ENCODE measurements at regions not wholly inside any gene's neighbourhood (a gene's known extent, or its start where the extent isn't known, plus 50 kb on each side); places are given as distances from the start of the nearest gene placed in this dataset.
"Not testable (repeated sequence)": the region's sequence is repeated elsewhere in the genome, so short reads cannot be mapped to it uniquely, and the experiment has no call there.

DNA sequence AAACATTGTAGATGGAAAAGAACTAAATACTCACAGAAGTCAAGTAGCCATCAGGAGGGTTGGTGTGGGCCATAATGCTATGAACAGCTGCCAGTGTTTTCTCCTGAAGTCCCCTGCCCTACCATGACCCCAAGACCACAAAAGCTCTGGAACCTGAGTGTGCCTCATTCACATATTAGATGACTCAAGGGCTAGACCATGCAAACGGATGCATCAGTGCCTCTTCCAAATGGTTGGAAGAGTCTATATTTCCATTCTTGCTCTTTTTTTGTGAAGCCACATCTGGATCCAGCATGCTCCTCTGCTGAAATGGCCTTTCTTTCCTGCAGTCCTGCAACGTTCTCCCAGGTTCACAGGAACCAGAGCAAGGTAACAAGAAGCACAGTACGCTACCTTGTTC, 136.6 kb upstream of the EPB41L4A start:
- Histone ChIP-seq H3K9me3 (no peaks in the 10 kb centered on the region), H3K36me3 (ENCODE audit: insufficient read depth in 1 of 2, low read depth in 1 of 2) (no peaks in the 10 kb centered on the region), H3K27me3 (ENCODE audit: insufficient read depth in 3 of 3, low read length in 2 of 3) (no peaks in the 10 kb centered on the region), H3K27ac (no peak overlapping the region), H3K4me1 (no peaks in the 10 kb centered on the region), H3K4me3 (no peak overlapping the region)
- intact Hi-C loops (cut with DNase I), result loop anchor here in 1 of 2 donors (10.0 kb wide), 2 partner anchors 369 to 1049 kb away; partner anchors contain the start of gene REEP5
- DNase-seq (no peak), ATAC-seq (no peak)
- 55 to 60% (median 57%) methylated on average over 3 of the region's 3 CpGs for WGBS, 3 donors
- TF ChIP-seq, protein P1, sequence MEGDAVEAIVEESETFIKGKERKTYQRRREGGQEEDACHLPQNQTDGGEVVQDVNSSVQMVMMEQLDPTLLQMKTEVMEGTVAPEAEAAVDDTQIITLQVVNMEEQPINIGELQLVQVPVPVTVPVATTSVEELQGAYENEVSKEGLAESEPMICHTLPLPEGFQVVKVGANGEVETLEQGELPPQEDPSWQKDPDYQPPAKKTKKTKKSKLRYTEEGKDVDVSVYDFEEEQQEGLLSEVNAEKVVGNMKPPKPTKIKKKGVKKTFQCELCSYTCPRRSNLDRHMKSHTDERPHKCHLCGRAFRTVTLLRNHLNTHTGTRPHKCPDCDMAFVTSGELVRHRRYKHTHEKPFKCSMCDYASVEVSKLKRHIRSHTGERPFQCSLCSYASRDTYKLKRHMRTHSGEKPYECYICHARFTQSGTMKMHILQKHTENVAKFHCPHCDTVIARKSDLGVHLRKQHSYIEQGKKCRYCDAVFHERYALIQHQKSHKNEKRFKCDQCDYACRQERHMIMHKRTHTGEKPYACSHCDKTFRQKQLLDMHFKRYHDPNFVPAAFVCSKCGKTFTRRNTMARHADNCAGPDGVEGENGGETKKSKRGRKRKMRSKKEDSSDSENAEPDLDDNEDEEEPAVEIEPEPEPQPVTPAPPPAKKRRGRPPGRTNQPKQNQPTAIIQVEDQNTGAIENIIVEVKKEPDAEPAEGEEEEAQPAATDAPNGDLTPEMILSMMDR (IDR thresholded peaks at IDR 0.05), result no peak

DNA sequence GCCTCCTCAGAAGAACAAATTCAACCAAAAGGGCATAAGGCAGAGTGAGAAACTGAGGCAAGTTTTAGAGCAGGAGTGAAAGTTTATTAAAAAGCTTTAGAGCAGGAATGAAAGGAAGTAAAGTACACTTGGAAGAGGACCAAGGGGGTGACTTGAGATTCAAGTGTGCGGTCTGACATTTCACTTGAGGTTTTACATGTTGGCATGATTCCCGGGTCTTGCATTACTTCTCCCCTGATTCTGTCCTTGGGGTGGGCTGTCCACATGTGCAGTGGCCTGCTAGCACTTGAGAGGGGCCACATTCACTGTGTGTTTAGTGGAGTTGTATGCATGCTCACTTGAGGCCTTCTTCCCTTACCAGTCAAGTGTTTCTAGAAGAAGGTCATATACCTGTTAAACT, 140.4 kb upstream of the EPB41L4A start:
- intact Hi-C loops (cut with DNase I), result loop anchor here in 1 of 2 donors (10.0 kb wide), 2 partner anchors 365 to 1045 kb away; partner anchors contain the start of gene REEP5
- not testable (repeated sequence) for DNase-seq; H3K27me3 ChIP-seq (ENCODE audit: insufficient read depth in 3 of 3, low read length in 2 of 3); H3K4me3 ChIP-seq; H3K27ac ChIP-seq; H3K9me3 ChIP-seq; H3K4me1 ChIP-seq; ATAC-seq; H3K36me3 ChIP-seq (ENCODE audit: insufficient read depth in 1 of 2, low read depth in 1 of 2)
- 62 to 79% (median 64%) methylated on average over 2 of the region's 2 CpGs for WGBS, 3 donors

- Histone ChIP-seq H3K9me3 (peaks cover 5% of the 10 kb centered on the region), H3K4me1 (no peaks in the 10 kb centered on the region), H3K27ac (no peak overlapping the region), H3K36me3 (ENCODE audit: insufficient read depth in 1 of 2, low read depth in 1 of 2) (no peaks in the 10 kb centered on the region), H3K27me3 (ENCODE audit: insufficient read depth in 3 of 3, low read length in 2 of 3) (no peaks in the 10 kb centered on the region), H3K4me3 (no peak overlapping the region)
- DNase-seq (no peak), ATAC-seq (no peak)
- intact Hi-C loops (cut with DNase I), result no loop called here
- TF ChIP-seq, protein P1 (IDR thresholded peaks at IDR 0.05), result no peak
- WGBS, 3 donors, result 87 to 94% (median 90%) methylated on average over 2 of the region's 2 CpGs
Measured at GRCh38 chr5:112560371-112560770, 141.3 kb upstream of the EPB41L4A start.

GRCh38 chr5:112563169-112563826, 144.2 kb upstream of the EPB41L4A start:
- intact Hi-C loops (cut with DNase I), result no loop called here
- 68 to 81% (median 68%) methylated on average over 5 of the region's 5 CpGs for WGBS, 3 donors
- no peak overlapping the region for H3K27ac ChIP-seq

GRCh38 chr5:112566251-112566650, 147.2 kb upstream of the EPB41L4A start:
- intact Hi-C loops (cut with DNase I), result no loop called here
- DNase-seq (no peak), ATAC-seq (no peak)
- WGBS, 3 donors, result 73 to 88% (median 80%) methylated on average over 1 of the region's 1 CpG
- Histone ChIP-seq H3K36me3 (ENCODE audit: insufficient read depth in 1 of 2, low read depth in 1 of 2) (no peaks in the 10 kb centered on the region), H3K9me3 (peaks cover 5% of the 10 kb centered on the region), H3K27me3 (ENCODE audit: insufficient read depth in 3 of 3, low read length in 2 of 3) (no peaks in the 10 kb centered on the region), H3K4me3 (no peak overlapping the region), H3K27ac (no peak overlapping the region), H3K4me1 (no peaks in the 10 kb centered on the region)
- TF ChIP-seq, protein P1 (IDR thresholded peaks at IDR 0.05), result no peak

More at GRCh38 chr5:112563169-112563826, 144.2 kb upstream of the EPB41L4A start:
- no peaks in the 10 kb centered on the region for H3K27me3 ChIP-seq (ENCODE audit: insufficient read depth in 3 of 3, low read length in 2 of 3)
- H3K4me1 ChIP-seq, result no peaks in the 10 kb centered on the region
- H3K4me3 ChIP-seq, result no peak overlapping the region
- H3K36me3 ChIP-seq (ENCODE audit: insufficient read depth in 1 of 2, low read depth in 1 of 2), result no peaks in the 10 kb centered on the region
- H3K9me3 ChIP-seq, result peaks cover 5% of the 10 kb centered on the region
- DNase-seq (no peak), ATAC-seq (no peak)
- TF ChIP-seq, protein P1 (IDR thresholded peaks at IDR 0.05), result no peak
